ENCODE measurements at regions not wholly inside any gene's neighbourhood (a gene's known extent, or its start where the extent isn't known, plus 50 kb on each side); places are given as distances from the start of the nearest gene placed in this dataset.

DNA sequence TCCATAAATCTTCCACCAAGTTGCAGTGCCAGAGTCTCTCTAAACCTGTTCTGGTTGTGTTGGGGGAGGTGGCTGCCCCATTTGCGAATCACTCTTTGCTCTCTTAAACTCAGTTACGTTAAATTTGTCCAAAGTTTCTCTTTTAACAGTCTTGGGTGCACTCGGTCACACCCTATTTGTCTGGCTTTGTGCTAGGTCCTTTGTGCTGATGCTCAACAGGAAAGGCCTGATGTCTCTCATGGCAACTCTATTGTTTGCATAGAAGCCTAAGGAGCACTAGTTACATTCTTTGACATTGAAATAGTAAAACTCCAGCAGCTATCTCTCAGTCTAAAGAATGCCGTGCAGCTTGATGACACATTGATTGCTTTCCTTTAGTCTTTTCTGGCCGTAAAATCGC, 105.1 kb downstream of the TRMT11 start:
- Histone ChIP-seq H3K27me3 (ENCODE audit: insufficient read depth, low read depth) (no peaks in the 10 kb centered on the region), H3K4me1 (replicated peaks; ENCODE audit: insufficient read depth) (no peaks in the 10 kb centered on the region), H3K27ac (no peak overlapping the region), H3K9me2 (ENCODE audit: insufficient read depth) (no peaks in the 10 kb centered on the region), H3F3A (ENCODE audit: insufficient read depth, low read depth) (no peaks in the 10 kb centered on the region), H3K36me3 (ENCODE audit: low read depth) (no peaks in the 10 kb centered on the region), H2AFZ (no peak overlapping the region), H3K9me3 (ENCODE audit: insufficient read depth, low read depth) (no peaks in the 10 kb centered on the region), H3K4me3 (no peak overlapping the region), H4K20me1 (ENCODE audit: insufficient read depth) (no peaks in the 10 kb centered on the region), H3K79me2 (ENCODE audit: low read depth) (no peaks in the 10 kb centered on the region), H3K4me2 (no peak overlapping the region)
- POLR2A ChIA-PET (ENCODE audit: unreplicated experiment), result no interaction called here
- intact Hi-C loops (cut with micrococcal nuclease; ENCODE audit: unreplicated experiment), result no loop called here
- TF ChIP-seq CTCF (conservative IDR thresholded peaks at IDR 0.05) (no peak), EZH2 (IDR thresholded peaks at IDR 0.05; ENCODE audit: low read depth) (no peak)
- CTCF ChIA-PET, result no interaction called here
- no TSS peak for BruUV-seq (replicated peaks)
- no peak for DNase-seq

GRCh38 chr6:126093108-126093507, 106.8 kb downstream of the TRMT11 start:
- intact Hi-C loops (cut with micrococcal nuclease; ENCODE audit: unreplicated experiment), result no loop called here
- ChIA-PET CTCF (no interaction called here), POLR2A (ENCODE audit: unreplicated experiment) (interaction anchor here (0.6 kb wide), 1 partner anchor 1443 kb away, joined by 3 read pairs; no protein-coding TSS in a partner anchor)
- no peak overlapping the region for H3K27ac ChIP-seq
- no peaks in the 10 kb centered on the region for H3K9me3 ChIP-seq (ENCODE audit: insufficient read depth, low read depth)
- no peaks in the 10 kb centered on the region for H3K27me3 ChIP-seq (ENCODE audit: insufficient read depth, low read depth)
- H3K4me2 ChIP-seq, result no peak overlapping the region
- TF ChIP-seq CTCF (conservative IDR thresholded peaks at IDR 0.05) (no peak), EZH2 (IDR thresholded peaks at IDR 0.05; ENCODE audit: low read depth) (no peak)
- no peaks in the 10 kb centered on the region for H3F3A ChIP-seq (ENCODE audit: insufficient read depth, low read depth)
- H2AFZ ChIP-seq, result no peak overlapping the region
- no peaks in the 10 kb centered on the region for H3K36me3 ChIP-seq (ENCODE audit: low read depth)
- no peaks in the 10 kb centered on the region for H4K20me1 ChIP-seq (ENCODE audit: insufficient read depth)
- H3K4me3 ChIP-seq, result no peak overlapping the region
- no TSS peak for BruUV-seq (replicated peaks)
- no peaks in the 10 kb centered on the region for H3K79me2 ChIP-seq (ENCODE audit: low read depth)
- H3K9me2 ChIP-seq (ENCODE audit: insufficient read depth), result no peaks in the 10 kb centered on the region
- no peak for DNase-seq
- H3K4me1 ChIP-seq (replicated peaks; ENCODE audit: insufficient read depth), result no peaks in the 10 kb centered on the region

- CTCF ChIA-PET, result no interaction called here
- H3F3A ChIP-seq (ENCODE audit: insufficient read depth, low read depth), result no peaks in the 10 kb centered on the region
- H3K27me3 ChIP-seq (ENCODE audit: insufficient read depth, low read depth), result no peaks in the 10 kb centered on the region
- intact Hi-C loops (cut with micrococcal nuclease; ENCODE audit: unreplicated experiment), result no loop called here
- TF ChIP-seq CTCF (conservative IDR thresholded peaks at IDR 0.05) (no peak), EZH2 (IDR thresholded peaks at IDR 0.05; ENCODE audit: low read depth) (no peak)
- H3K9me3 ChIP-seq (ENCODE audit: insufficient read depth, low read depth), result no peaks in the 10 kb centered on the region
- H3K4me1 ChIP-seq (replicated peaks; ENCODE audit: insufficient read depth), result no peaks in the 10 kb centered on the region
- DNase-seq, result no peak
- no peaks in the 10 kb centered on the region for H4K20me1 ChIP-seq (ENCODE audit: insufficient read depth)
- H2AFZ ChIP-seq, result no peak overlapping the region
- no peaks in the 10 kb centered on the region for H3K9me2 ChIP-seq (ENCODE audit: insufficient read depth)
- no peak overlapping the region for H3K4me2 ChIP-seq
- no TSS peak for BruUV-seq (replicated peaks)
- no peak overlapping the region for H3K27ac ChIP-seq
- POLR2A ChIA-PET (ENCODE audit: unreplicated experiment), result interaction anchor here (0.6 kb wide), 1 partner anchor 26 kb away, joined by 6 read pairs; no protein-coding TSS in a partner anchor
- no peaks in the 10 kb centered on the region for H3K79me2 ChIP-seq (ENCODE audit: low read depth)
- H3K4me3 ChIP-seq, result no peak overlapping the region
- no peaks in the 10 kb centered on the region for H3K36me3 ChIP-seq (ENCODE audit: low read depth)
These were observed 108.1 kb downstream of the TRMT11 start for GRCh38 chr6:126094411-126094810.

All from PC-9 (cell line).